SK-N-SH (cell line): ENCODE measurements at regions not wholly inside any gene's neighbourhood (a gene's known extent, or its start where the extent isn't known, plus 50 kb on each side); places are given as distances from the start of the nearest gene placed in this dataset.

Experiments used
- CTCF ChIA-PET: fragments of 300-600, 350-600 bp; formaldehyde crosslinking; extraction: SDS; loops from one replicate; lab custom pipeline; 2021; lab: Yijun Ruan, JAX
- POLR2A ChIA-PET: fragments of 350-600 bp; sonication (Branson Sonifier 250); formaldehyde crosslinking; extraction: SDS; loops from one replicate; lab custom pipeline; 2020; ENCODE audit warnings: antibody characterized with exemption, inconsistent platforms; lab: Yijun Ruan, JAX
- DNase-seq: peaks from one replicate; pipeline ENCODE4 v3.0.0; 2012
- H2AFZ ChIP-seq: fragments of 200-600 bp; sonication (generic); 2 replicates; pipeline ENCODE4 v1.8.1; 2016; ENCODE audit warnings: antibody characterized with exemption, mild to moderate bottlenecking, low read depth
- H3F3A ChIP-seq: fragments of 200-600 bp; sonication (generic); replicated peaks from 2 replicates; pipeline ENCODE3; 2016; ENCODE audit warnings: antibody characterized with exemption, mild to moderate bottlenecking; ENCODE audit not compliant: insufficient read depth
- H3K27ac ChIP-seq, 2 experiments: fragments of 200-500 bp in 1 of 2; fragments of 200-600 bp in 1 of 2; sonication (Bioruptor generic) in 1 of 2; sonication (generic), shearing (Covaris generic) in 1 of 2; 2 replicates each; pipeline versions ENCODE4 v1.5.1 to v1.6.1; 2014 to 2016; ENCODE audit warnings: low read depth in 2 of 2, inconsistent platforms in 1 of 2, low read length in 1 of 2, mild to moderate bottlenecking in 1 of 2, mixed read lengths in 1 of 2
- H3K27me3 ChIP-seq: fragments of 200-600 bp; sonication (generic), shearing (Covaris generic); 2 replicates; pipeline ENCODE4 v1.6.1; 2016; ENCODE audit warnings: mixed run types; ENCODE audit not compliant: insufficient read depth
- H3K36me3 ChIP-seq, 2 experiments: fragments of 200-500 bp in 1 of 2; fragments of 200-600 bp in 1 of 2; sonication (Bioruptor generic) in 1 of 2; sonication (generic) in 1 of 2; replicated peaks in 1 of 2; 2 replicates each; pipeline versions ENCODE3 to v1.5.1; 2014 to 2016; ENCODE audit warnings: low read length in 1 of 2, mild to moderate bottlenecking in 1 of 2; ENCODE audit not compliant: insufficient read depth in 2 of 2, control insufficient read depth in 1 of 2
- H3K4me1 ChIP-seq, 2 experiments: fragments of 200-500 bp in 1 of 2; fragments of 200-600 bp in 1 of 2; sonication (Bioruptor generic) in 1 of 2; sonication (generic), shearing (Covaris generic) in 1 of 2; 2 replicates each; pipeline versions ENCODE4 v1.5.1 to v1.6.1; 2014 to 2016; ENCODE audit warnings: low read depth in 1 of 2, low read length in 1 of 2, mixed run types in 1 of 2; ENCODE audit not compliant: insufficient read depth in 2 of 2, control insufficient read depth in 1 of 2
- H3K4me2 ChIP-seq: fragments of 200-600 bp; sonication (generic), shearing (Covaris generic); 2 replicates; pipeline ENCODE4 v1.6.1; 2017; ENCODE audit warnings: mixed run types
- H3K4me3 ChIP-seq, 2 experiments: fragments of 200-500 bp in 1 of 2; fragments of 200-600 bp in 1 of 2; sonication (Bioruptor generic) in 1 of 2; sonication (generic), shearing (Covaris generic) in 1 of 2; 2 replicates each; pipeline versions ENCODE4 v1.5.1 to v1.8.1; 2014 to 2016; ENCODE audit warnings: low read depth in 2 of 2, inconsistent platforms in 1 of 2, low read length in 1 of 2, mild to moderate bottlenecking in 1 of 2, mixed read lengths in 1 of 2, moderate library complexity in 1 of 2
- H3K79me2 ChIP-seq: fragments of 200-600 bp; sonication (generic); 2 replicates; pipeline ENCODE4 v1.8.1; 2017; ENCODE audit warnings: mild to moderate bottlenecking; ENCODE audit not compliant: insufficient read depth
- H3K9ac ChIP-seq: fragments of 200-600 bp; sonication (generic); 2 replicates; pipeline ENCODE4 v1.6.1; 2017; ENCODE audit warnings: mixed run types
- H3K9me2 ChIP-seq: fragments of 200-600 bp; sonication (generic); 2 replicates; pipeline ENCODE4 v1.6.1; 2017; ENCODE audit warnings: mixed run types
- H3K9me3 ChIP-seq: fragments of 200-600 bp; sonication (generic); 2 replicates; pipeline ENCODE4 v1.6.1; 2017; ENCODE audit warnings: mixed run types, mild to moderate bottlenecking, moderate library complexity
- H4K20me1 ChIP-seq: fragments of 200-600 bp; sonication (generic); 2 replicates; pipeline ENCODE4 v1.6.1; 2017; ENCODE audit warnings: mild to moderate bottlenecking, mixed run types; ENCODE audit not compliant: insufficient read depth
- CHD2 ChIP-seq: fragments of 150-350 bp; IDR thresholded peaks from 2 replicates; pipeline ENCODE4 v1.6.1; 2018; ENCODE audit warnings: low read length; ENCODE audit not compliant: partially characterized antibody
- ELF1 ChIP-seq: IDR thresholded peaks from 2 replicates; pipeline ENCODE4 v1.4.0; 2012
- EP300 ChIP-seq, 2 experiments: IDR thresholded peaks; 2 replicates each; pipeline versions ENCODE4 v1.4.0 to v1.6.1; 2012; ENCODE audit warnings: borderline replicate concordance in 1 of 2, low read depth in 1 of 2, low read length in 1 of 2
- EZH2phosphoT487 ChIP-seq: fragments of 200-600 bp; sonication (generic); IDR thresholded peaks from 2 replicates; pipeline ENCODE4 v1.6.1; 2017; ENCODE audit warnings: low read depth, mixed run types, mild to moderate bottlenecking, antibody characterized with exemption, moderate library complexity, borderline replicate concordance
- FOXJ3 ChIP-seq: sonication (generic); formaldehyde crosslinking; IDR thresholded peaks from 2 replicates; pipeline ENCODE4 v1.5.1; 2020; ENCODE audit warnings: mild to moderate bottlenecking, missing genetic modification reagents
- GATA2 ChIP-seq: sonication (generic); formaldehyde crosslinking; IDR thresholded peaks from 2 replicates; pipeline ENCODE4 v1.5.0; 2020; ENCODE audit warnings: mild to moderate bottlenecking, missing genetic modification reagents
- JUND ChIP-seq: IDR thresholded peaks from 2 replicates; pipeline ENCODE4 v1.4.0; 2012
- MEF2A ChIP-seq: IDR thresholded peaks from 2 replicates; pipeline ENCODE4 v1.4.0; 2012; ENCODE audit warnings: low read depth, borderline replicate concordance
- MXI1 ChIP-seq: IDR thresholded peaks from 2 replicates; pipeline ENCODE4 v1.6.1; 2012; ENCODE audit warnings: mild to moderate bottlenecking, low read depth, low read length, improper control_type of control experiment
- NRF1 ChIP-seq: IDR thresholded peaks from 2 replicates; pipeline ENCODE4 v1.6.1; 2012; ENCODE audit warnings: low read depth, mild to moderate bottlenecking, low read length
- POLR2AphosphoS5 ChIP-seq: IDR thresholded peaks from 2 replicates; pipeline ENCODE4 v1.6.1; 2012; ENCODE audit warnings: low read depth, low read length
- RAD21 ChIP-seq: IDR thresholded peaks from 2 replicates; pipeline ENCODE4 v1.6.1; 2012; ENCODE audit warnings: mild to moderate bottlenecking, low read length
- RCOR1 ChIP-seq: fragments of 150-350 bp; IDR thresholded peaks from 2 replicates; pipeline ENCODE4 v1.6.1; 2017; ENCODE audit warnings: antibody characterized with exemption, low read length
- RFX5 ChIP-seq: IDR thresholded peaks from 2 replicates; pipeline ENCODE4 v1.6.1; 2012; ENCODE audit warnings: mild to moderate bottlenecking, improper control_type of control experiment, low read length
- RXRA ChIP-seq: IDR thresholded peaks from 2 replicates; pipeline ENCODE4 v1.4.0; 2012; ENCODE audit warnings: low read depth, mild to moderate bottlenecking, borderline replicate concordance
- SIN3A ChIP-seq: IDR thresholded peaks from 2 replicates; pipeline ENCODE4 v1.6.1; 2012; ENCODE audit warnings: low read depth, mild to moderate bottlenecking, low read length, moderate library complexity, borderline replicate concordance
- SMC3 ChIP-seq: IDR thresholded peaks from 2 replicates; pipeline ENCODE4 v1.6.1; 2012; ENCODE audit warnings: low read depth, low read length, improper control_type of control experiment
- TAF1 ChIP-seq: IDR thresholded peaks from 2 replicates; pipeline ENCODE4 v1.6.1; 2012; ENCODE audit warnings: low read depth, mild to moderate bottlenecking, low read length, moderate library complexity, borderline replicate concordance
- TCF12 ChIP-seq: IDR thresholded peaks from 2 replicates; pipeline ENCODE4 v1.4.0; 2012
- TEAD4 ChIP-seq: IDR thresholded peaks from 2 replicates; pipeline ENCODE4 v1.4.0; 2012; ENCODE audit warnings: mild to moderate bottlenecking, borderline replicate concordance; ENCODE audit not compliant: insufficient read depth
- USF1 ChIP-seq: IDR thresholded peaks from 2 replicates; pipeline ENCODE4 v1.4.0; 2012; ENCODE audit warnings: low read depth, borderline replicate concordance
- WGBS: methylation state at CpG from one replicate; pipeline ENCODE4 v1.1.6; 2017; ENCODE audit warnings: low lambda C conversion rate; 5-methylcytosine and 5-hydroxymethylcytosine counted together
- TF ChIP-seq, protein P1 (sequence below): IDR thresholded peaks from 2 replicates; pipeline ENCODE4 v1.4.0; 2012; ENCODE audit warnings: low read depth, borderline replicate concordance
- TF ChIP-seq, protein P2 (sequence below): fragments of 150-350 bp; IDR thresholded peaks from 2 replicates; pipeline ENCODE4 v1.6.1; 2017; ENCODE audit warnings: antibody characterized with exemption, low read length, low read depth, borderline replicate concordance
- TF ChIP-seq, protein P3 (sequence below): IDR thresholded peaks from 2 replicates; pipeline ENCODE4 v1.4.0; 2012; ENCODE audit warnings: low read depth
- TF ChIP-seq, protein P4 (sequence below): fragments of 150-350 bp; IDR thresholded peaks from 2 replicates; pipeline ENCODE4 v1.6.1; 2016; ENCODE audit warnings: mild to moderate bottlenecking, low read depth, low read length
- TF ChIP-seq, protein P5 (sequence below): IDR thresholded peaks from 2 replicates; pipeline ENCODE4; 2012

- WGBS = 79% methylated on average over 5 of the region's 6 CpGs
- H3K36me3 ChIP-seq = no peaks in the 10 kb centered on the region
- H3K27me3 ChIP-seq = no peaks in the 10 kb centered on the region
- POLR2A ChIA-PET = no interaction called here
- no peaks in the 10 kb centered on the region for H4K20me1 ChIP-seq
- no peak overlapping the region for H2AFZ ChIP-seq
- TF ChIP-seq RAD21 (no peak), TAF1 (no peak), JUND (no peak), FOXJ3 (no peak), NRF1 (no peak), RXRA (no peak), CHD2 (no peak), ELF1 (no peak), SIN3A (no peak), EP300 (IDR thresholded peaks at IDR 0.05; ENCODE audit: borderline replicate concordance in 1 of 2, low read depth in 1 of 2, low read length in 1 of 2) (no peak), RFX5 (no peak), POLR2AphosphoS5 (no peak), GATA2 (CRISPR knock-in tag) (no peak), MEF2A (no peak)
- TF ChIP-seq, protein P1, sequence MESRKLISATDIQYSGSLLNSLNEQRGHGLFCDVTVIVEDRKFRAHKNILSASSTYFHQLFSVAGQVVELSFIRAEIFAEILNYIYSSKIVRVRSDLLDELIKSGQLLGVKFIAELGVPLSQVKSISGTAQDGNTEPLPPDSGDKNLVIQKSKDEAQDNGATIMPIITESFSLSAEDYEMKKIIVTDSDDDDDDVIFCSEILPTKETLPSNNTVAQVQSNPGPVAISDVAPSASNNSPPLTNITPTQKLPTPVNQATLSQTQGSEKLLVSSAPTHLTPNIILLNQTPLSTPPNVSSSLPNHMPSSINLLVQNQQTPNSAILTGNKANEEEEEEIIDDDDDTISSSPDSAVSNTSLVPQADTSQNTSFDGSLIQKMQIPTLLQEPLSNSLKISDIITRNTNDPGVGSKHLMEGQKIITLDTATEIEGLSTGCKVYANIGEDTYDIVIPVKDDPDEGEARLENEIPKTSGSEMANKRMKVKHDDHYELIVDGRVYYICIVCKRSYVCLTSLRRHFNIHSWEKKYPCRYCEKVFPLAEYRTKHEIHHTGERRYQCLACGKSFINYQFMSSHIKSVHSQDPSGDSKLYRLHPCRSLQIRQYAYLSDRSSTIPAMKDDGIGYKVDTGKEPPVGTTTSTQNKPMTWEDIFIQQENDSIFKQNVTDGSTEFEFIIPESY = no peak
- TF ChIP-seq, protein P2, sequence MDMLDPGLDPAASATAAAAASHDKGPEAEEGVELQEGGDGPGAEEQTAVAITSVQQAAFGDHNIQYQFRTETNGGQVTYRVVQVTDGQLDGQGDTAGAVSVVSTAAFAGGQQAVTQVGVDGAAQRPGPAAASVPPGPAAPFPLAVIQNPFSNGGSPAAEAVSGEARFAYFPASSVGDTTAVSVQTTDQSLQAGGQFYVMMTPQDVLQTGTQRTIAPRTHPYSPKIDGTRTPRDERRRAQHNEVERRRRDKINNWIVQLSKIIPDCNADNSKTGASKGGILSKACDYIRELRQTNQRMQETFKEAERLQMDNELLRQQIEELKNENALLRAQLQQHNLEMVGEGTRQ = no peak
- TF ChIP-seq, all 33 proteins: peak for 0
- peaks cover 4% of the 10 kb centered on the region for H3F3A ChIP-seq
- H3K9me2 ChIP-seq = no peaks in the 10 kb centered on the region
- H3K79me2 ChIP-seq = no peaks in the 10 kb centered on the region
- H3K4me1 ChIP-seq = no peaks in the 10 kb centered on the region; a peak in 1 of 4 replicates
- CTCF ChIA-PET = interaction anchor here (1.2 kb wide), 1 partner anchor 18 kb away, joined by 4 read pairs; no protein-coding TSS in a partner anchor
- no peak for DNase-seq
- H3K9me3 ChIP-seq = no peaks in the 10 kb centered on the region
- no peak overlapping the region for H3K9ac ChIP-seq
- H3K4me2 ChIP-seq = no peak overlapping the region
- no peak overlapping the region for H3K27ac ChIP-seq
- H3K4me3 ChIP-seq = no peak overlapping the region
Measured at GRCh38 chr3:64303401-64303800, 78.1 kb upstream of the PRICKLE2 start.

GRCh38 chr3:64301476-64301875 lies 76.2 kb upstream of the PRICKLE2 start:
- Histone ChIP-seq H3K9me2 (no peaks in the 10 kb centered on the region), H3K79me2 (no peaks in the 10 kb centered on the region), H3K27me3 (no peaks in the 10 kb centered on the region), H3F3A (peaks cover 4% of the 10 kb centered on the region), H2AFZ (no peak overlapping the region), H3K4me1 (no peaks in the 10 kb centered on the region; a peak in 1 of 4 replicates), H3K27ac (no peak overlapping the region), H4K20me1 (no peaks in the 10 kb centered on the region), H3K4me2 (no peak overlapping the region), H3K9me3 (0 out of 2 replicates have a peak, but pooled peaks cover 2% of the 10 kb centered on the region), H3K4me3 (no peak overlapping the region), H3K36me3 (no peaks in the 10 kb centered on the region), H3K9ac (no peak overlapping the region)
- POLR2A ChIA-PET = no interaction called here
- CTCF ChIA-PET = no interaction called here
- DNase-seq = no peak
- 78% methylated on average over 2 of the region's 2 CpGs for WGBS
- TF ChIP-seq MXI1 (no peak), RCOR1 (no peak), TAF1 (no peak), EZH2phosphoT487 (no peak), MEF2A (no peak), SIN3A (no peak), POLR2AphosphoS5 (no peak), SMC3 (no peak), TEAD4 (no peak), TCF12 (no peak), USF1 (no peak)
- TF ChIP-seq, protein P3, sequence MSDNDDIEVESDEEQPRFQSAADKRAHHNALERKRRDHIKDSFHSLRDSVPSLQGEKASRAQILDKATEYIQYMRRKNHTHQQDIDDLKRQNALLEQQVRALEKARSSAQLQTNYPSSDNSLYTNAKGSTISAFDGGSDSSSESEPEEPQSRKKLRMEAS = no peak
- TF ChIP-seq, protein P4, sequence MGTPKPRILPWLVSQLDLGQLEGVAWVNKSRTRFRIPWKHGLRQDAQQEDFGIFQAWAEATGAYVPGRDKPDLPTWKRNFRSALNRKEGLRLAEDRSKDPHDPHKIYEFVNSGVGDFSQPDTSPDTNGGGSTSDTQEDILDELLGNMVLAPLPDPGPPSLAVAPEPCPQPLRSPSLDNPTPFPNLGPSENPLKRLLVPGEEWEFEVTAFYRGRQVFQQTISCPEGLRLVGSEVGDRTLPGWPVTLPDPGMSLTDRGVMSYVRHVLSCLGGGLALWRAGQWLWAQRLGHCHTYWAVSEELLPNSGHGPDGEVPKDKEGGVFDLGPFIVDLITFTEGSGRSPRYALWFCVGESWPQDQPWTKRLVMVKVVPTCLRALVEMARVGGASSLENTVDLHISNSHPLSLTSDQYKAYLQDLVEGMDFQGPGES = no peak
- TF ChIP-seq, protein P5, sequence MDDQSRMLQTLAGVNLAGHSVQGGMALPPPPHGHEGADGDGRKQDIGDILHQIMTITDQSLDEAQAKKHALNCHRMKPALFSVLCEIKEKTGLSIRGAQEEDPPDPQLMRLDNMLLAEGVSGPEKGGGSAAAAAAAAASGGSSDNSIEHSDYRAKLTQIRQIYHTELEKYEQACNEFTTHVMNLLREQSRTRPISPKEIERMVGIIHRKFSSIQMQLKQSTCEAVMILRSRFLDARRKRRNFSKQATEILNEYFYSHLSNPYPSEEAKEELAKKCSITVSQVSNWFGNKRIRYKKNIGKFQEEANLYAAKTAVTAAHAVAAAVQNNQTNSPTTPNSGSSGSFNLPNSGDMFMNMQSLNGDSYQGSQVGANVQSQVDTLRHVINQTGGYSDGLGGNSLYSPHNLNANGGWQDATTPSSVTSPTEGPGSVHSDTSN = no peak
